NCI-H128 (cell line): ENCODE measurements at regions not wholly inside any gene's neighbourhood (a gene's known extent, or its start where the extent isn't known, plus 50 kb on each side); places are given as distances from the start of the nearest gene placed in this dataset.

ENCODE experiments used
- DNase-seq: peaks from one replicate; lab custom pipeline; 2025; ENCODE audit not compliant: unreplicated experiment; lab: John Stamatoyannopoulos, UW

DNA sequence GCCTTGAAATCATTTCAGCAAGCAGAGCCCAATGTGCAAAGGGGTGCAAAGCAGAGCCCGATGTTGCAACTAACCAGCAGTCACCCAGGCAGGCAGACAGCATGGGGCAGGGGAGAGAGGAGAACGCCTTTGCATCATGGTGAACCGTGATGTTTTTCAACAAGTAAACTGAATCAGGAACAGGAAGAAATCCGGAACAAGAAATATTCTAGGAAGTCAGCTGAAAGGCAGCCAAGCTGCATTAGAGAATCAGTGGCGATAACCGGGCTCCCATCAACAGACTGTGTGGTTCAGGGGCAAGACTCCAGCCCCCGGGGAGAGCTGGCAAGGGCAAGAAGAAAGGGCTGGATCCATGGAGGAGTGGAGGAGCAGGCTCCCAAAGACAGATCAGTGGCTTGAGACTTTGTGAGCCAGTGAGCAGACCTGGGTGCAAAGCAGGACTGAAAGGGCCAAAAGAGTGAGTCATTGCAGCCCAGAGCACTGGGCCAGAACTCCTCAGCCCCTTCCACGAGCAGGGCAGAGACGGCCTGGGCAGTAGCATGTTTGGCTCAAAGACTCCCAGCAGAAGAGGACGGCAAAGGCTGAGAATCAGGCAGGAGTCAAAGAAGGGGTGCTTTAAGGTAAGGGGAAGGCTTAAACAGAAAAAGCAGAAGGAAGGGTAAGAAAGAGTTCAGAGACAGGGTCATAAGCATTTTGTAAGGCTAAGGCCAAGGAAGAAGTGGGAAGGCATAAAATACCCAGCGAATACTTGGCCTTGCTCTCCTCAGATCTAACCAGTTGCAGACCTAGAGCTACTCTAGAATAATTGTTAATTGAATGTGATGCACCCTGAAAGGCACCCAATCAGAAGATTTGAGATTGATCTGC lies 155.0 kb downstream of the SETD4 start:
- no peak for DNase-seq

DNA sequence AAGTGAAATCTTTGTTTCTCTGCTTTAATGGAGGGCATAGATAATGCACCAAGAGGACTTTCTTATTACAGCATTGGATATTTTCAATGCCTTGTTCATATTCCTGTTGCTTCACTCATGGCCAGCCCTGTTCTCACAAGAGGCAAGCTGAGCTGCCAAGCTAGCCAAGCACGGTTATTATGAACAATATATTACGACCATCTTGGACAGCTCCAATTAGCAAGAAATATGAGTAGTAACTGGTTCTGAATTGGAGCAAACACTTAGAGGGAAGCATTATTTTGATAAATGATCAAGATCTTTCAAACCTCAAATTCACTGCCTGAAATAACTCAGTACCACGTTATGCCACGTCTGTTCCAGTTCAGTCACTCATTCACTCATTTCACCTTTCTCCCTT lies 159.8 kb downstream of the SETD4 start:
- no peak for DNase-seq

GRCh38 chr21:35896060-35896459 lies 164.3 kb downstream of the SETD4 start:
- DNase-seq: no peak

DNA sequence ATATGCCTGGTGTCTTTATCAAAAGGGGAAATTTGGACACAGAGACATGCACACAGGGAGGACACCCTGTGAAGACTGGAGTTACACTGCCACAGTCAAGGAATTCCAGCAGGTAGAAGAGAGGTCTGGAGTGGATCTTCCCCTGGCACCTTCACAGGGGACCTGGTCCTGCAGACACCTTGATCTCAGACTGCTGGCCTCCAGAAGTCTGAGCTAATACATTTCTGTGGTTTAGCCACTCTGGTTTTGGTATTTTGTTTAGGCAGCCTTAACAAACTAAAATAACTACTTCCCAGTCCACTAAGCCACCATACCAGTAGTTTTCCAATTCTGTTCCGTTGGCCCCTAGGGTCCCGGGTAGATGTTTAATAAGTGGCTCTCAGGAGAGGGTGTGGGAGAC lies 164.7 kb downstream of the SETD4 start:
- DNase-seq: no peak

DNA sequence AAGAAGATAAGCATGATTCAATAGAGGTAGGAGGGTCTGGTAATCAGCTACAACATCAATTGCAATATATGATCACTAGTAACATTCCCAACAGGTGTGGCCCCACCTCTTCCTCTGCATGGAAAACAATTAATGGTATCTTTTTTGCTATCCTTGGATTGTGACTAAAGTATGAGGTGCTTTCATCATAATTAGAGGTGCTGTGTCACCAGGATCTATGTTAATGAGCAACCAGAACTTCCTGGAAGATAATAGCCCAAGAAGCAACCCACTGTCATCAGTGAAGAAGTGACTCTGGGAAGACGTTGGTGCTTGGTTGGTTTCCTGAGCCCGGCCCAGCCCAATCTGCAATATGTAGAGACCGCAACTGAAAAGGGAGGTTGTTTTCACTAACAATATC lies 167.2 kb downstream of the SETD4 start:
- DNase-seq: no peak

DNA sequence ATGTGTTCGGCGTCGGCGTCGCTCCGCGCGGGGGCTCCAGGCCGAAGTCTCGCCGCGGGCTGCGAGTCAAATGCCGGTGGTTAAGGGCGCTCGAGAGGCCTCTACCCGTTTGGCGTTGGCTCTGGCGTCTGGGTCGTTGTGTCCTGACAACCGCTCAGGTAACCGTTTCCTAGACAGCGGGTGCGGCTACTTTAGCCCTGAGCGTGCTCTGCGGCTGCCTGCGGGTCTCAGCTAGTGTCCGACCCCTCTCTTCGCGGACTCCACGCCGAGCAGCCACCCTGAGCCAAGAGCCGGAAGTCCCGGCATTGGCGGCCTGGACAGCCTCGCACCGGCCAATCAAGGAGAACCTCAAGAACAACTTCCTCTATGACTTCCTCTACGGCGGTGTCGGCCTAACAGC lies 173.4 kb downstream of the SETD4 start:
- no peak for DNase-seq

DNA sequence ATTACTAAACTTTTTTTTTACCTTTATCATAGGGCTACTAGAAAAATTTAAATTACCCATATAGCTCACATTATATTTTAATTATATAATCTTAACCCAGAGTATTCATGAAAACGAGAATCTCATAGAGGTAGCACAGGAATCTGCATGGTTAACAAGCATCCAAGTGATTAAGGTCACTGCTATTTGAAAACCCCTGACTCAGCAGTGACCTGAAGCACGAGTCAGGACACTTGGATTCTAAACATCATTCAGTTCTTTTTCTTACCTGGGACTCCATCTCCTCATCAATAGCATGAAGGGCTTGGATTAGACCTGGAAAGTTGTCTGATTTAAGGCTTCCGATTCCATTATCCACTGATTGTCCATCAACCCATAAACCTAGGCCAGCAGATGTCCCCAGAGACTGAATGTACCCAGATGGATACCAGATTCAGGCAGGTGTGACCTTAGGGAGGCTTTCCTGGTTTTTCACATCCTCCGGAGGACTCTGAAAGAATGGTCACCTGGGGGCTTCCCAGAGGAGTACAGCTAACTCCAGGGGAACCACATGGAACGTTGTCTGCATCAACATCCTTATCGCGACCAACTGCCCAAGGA lies 174.3 kb downstream of the SETD4 start:
- no peak for DNase-seq

GRCh38 chr21:35882791-35883240 lies 177.5 kb downstream of the SETD4 start:
- DNase-seq: no peak

GRCh38 chr21:35873441-35873840 lies 186.9 kb downstream of the SETD4 start:
- no peak for DNase-seq

DNA sequence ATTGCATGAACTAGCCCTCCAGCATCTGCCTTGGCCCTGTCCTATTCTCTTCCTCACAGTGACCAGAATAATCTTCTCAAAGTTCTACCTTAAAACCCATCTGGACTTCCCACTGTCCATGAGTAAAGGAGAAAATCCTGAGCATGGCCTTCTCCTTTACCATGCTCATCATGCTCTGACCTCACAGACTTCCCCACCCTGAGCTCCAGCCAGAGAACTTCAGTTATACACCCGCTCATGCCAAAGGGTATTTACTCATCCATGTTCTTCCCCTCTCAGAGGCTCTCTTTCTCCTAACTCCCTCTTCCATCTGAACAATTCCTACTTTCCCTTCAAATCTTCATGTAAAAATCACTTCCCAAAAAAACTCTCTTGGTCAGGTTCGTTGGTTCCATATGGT lies 188.4 kb downstream of the SETD4 start:
- DNase-seq: no peak

DNA sequence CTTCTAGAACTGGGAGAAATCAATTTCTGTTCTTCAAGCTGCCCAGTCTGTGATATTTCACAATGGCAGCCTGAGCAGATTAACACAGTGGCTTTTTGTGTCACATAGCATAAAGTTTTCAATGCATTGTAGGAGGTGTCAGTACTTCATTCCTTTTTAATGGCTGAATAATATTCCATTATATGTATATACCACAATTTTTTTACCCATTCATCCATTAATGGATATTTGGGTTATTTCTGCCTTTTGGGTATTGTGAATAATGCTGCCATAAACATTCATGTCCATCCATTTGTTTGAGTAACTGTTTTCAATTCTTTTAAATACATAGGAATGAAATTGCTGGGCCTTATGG lies 191.5 kb downstream of the SETD4 start:
- DNase-seq: no peak

GRCh38 chr21:35868005-35868868 lies 192.1 kb downstream of the SETD4 start:
- no peak for DNase-seq

GRCh38 chr21:35864039-35864438 lies 196.3 kb downstream of the SETD4 start:
- no peak for DNase-seq

GRCh38 chr21:35862969-35863368 lies 197.4 kb downstream of the SETD4 start:
- DNase-seq: no peak

- no peak for DNase-seq
Measured at GRCh38 chr21:35861661-35862060, 198.7 kb downstream of the SETD4 start.

DNA sequence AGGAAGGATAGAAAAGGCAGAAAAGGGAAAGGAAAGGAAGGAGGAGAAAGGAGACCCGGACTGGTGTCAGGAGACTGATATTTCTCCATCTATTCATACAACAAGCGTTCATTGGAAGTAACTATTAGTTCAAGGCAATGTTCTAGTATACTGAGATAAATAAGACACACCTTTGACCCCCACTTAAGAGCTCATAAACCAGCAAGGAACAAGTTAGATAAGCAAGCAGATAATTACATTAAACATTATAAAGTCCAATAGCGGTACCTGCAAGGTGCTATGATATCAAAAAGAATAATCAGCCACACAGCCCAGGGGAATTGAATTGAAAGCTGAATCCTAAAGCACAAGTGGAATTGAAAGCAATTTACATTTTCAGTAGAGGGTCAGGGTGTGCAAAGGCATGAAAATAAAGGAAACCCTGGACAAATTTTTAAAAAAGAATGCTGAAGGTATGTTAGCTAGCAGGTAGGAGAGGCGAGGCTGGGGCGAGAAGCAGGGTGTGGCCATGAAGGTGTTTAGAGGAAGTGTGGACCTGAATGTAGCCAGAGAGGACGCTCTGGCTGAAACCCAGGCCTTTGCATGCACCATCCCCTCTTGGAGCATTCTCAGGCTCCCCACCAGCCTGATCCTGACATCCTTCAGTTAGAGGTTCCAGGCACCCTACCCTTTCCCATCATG lies 200.0 kb downstream of the SETD4 start:
- no peak for DNase-seq

GRCh38 chr21:35859677-35860076 lies 200.6 kb downstream of the SETD4 start:
- DNase-seq: no peak

- DNase-seq: no peak
Measured at GRCh38 chr21:35857095-35857494, 203.2 kb downstream of the SETD4 start.

- DNase-seq: no peak
Measured at GRCh38 chr21:35855484-35855883, 204.8 kb downstream of the SETD4 start.

- no peak for DNase-seq
Measured at GRCh38 chr21:35854281-35854680, 206.0 kb downstream of the SETD4 start.
